ENCODE measurements at regions not wholly inside any gene's neighbourhood (a gene's known extent, or its start where the extent isn't known, plus 50 kb on each side); places are given as distances from the start of the nearest gene placed in this dataset.

DNA sequence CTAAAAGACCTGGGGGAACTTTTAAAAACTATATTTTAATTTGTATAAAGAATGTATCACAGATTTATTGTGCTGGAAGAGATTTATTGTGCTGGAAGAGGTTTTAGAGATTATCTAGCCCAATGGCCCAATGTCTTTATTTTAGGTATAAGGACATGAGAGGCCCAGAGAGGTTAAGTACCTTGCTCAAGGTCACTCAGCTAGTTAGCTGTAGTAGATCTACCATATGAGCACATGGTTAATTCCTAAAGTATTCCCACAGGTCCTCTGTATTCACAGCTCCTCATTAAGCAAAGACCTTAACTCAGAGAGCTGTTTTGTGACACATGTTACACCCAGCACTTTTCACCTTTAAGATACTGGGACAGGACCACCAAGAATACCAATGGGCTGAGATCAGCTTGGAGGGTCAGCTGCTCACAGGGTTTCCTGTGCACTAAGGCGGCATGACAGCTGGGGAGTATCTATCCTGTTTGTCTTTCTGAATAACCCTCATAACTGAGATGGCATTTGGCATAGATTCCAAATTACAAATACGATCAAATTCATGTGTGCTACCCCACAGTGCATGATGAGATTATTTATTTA, 143.1 kb upstream of the TBL1XR1 start:
- TF ChIP-seq, protein P1, sequence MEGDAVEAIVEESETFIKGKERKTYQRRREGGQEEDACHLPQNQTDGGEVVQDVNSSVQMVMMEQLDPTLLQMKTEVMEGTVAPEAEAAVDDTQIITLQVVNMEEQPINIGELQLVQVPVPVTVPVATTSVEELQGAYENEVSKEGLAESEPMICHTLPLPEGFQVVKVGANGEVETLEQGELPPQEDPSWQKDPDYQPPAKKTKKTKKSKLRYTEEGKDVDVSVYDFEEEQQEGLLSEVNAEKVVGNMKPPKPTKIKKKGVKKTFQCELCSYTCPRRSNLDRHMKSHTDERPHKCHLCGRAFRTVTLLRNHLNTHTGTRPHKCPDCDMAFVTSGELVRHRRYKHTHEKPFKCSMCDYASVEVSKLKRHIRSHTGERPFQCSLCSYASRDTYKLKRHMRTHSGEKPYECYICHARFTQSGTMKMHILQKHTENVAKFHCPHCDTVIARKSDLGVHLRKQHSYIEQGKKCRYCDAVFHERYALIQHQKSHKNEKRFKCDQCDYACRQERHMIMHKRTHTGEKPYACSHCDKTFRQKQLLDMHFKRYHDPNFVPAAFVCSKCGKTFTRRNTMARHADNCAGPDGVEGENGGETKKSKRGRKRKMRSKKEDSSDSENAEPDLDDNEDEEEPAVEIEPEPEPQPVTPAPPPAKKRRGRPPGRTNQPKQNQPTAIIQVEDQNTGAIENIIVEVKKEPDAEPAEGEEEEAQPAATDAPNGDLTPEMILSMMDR (IDR thresholded peaks at IDR 0.05): no peak
- no peak for TF ChIP-seq POLR2A (IDR thresholded peaks at IDR 0.05)

Measured in heart left ventricle (tissue), 13 donors.